Stimulated activated CD4-positive, alpha-beta T cell treated with anti-CD3 and anti-CD28 coated beads, TNF-alpha, amount 100 ng/mL, for 24 hours (primary cell): ENCODE measurements at regions not wholly inside any gene's neighbourhood (a gene's known extent, or its start where the extent isn't known, plus 50 kb on each side); places are given as distances from the start of the nearest gene placed in this dataset.

ENCODE experiments used
- DNase-seq, 3 experiments: peaks; one replicate each; pipeline ENCODE4 v3.0.0-alpha.2; 2020; ENCODE audit warnings: low read depth in 3 of 3

- no peak for DNase-seq
These were observed 174.7 kb downstream of the GATA3 start for GRCh38 chr10:8229153-8229552.

- DNase-seq = no peak
These were observed 176.4 kb downstream of the GATA3 start for GRCh38 chr10:8230902-8231301.

GRCh38 chr10:8233049-8233448, 178.6 kb downstream of the GATA3 start:
- no peak for DNase-seq

GRCh38 chr10:8233832-8234259, 179.4 kb downstream of the GATA3 start:
- DNase-seq = no peak

GRCh38 chr10:8235253-8236027, 181.0 kb downstream of the GATA3 start:
- DNase-seq = no peak

GRCh38 chr10:8238986-8239385, 184.5 kb downstream of the GATA3 start:
- peak in 1 of 3 experiments; percentile 22 for DNase-seq

GRCh38 chr10:8240861-8241260, 186.4 kb downstream of the GATA3 start:
- no peak for DNase-seq

- DNase-seq = peak in 1 of 3 experiments; percentile 70
These were observed 187.9 kb downstream of the GATA3 start for GRCh38 chr10:8242295-8242872.

- DNase-seq = no peak
These were observed 190.8 kb downstream of the GATA3 start for GRCh38 chr10:8245131-8245813.

GRCh38 chr10:8245814-8246142, 191.3 kb downstream of the GATA3 start:
- DNase-seq = no peak

GRCh38 chr10:8246548-8246947, 192.1 kb downstream of the GATA3 start:
- DNase-seq = no peak

GRCh38 chr10:8247191-8247590, 192.7 kb downstream of the GATA3 start:
- no peak for DNase-seq

- no peak for DNase-seq
These were observed 194.4 kb downstream of the GATA3 start for GRCh38 chr10:8248868-8249267.

GRCh38 chr10:8254350-8254749, 199.9 kb downstream of the GATA3 start:
- peak in 1 of 3 experiments; percentile 25 for DNase-seq

GRCh38 chr10:8255301-8255700, 200.8 kb downstream of the GATA3 start:
- DNase-seq = no peak

- DNase-seq = no peak
These were observed 206.2 kb downstream of the GATA3 start for GRCh38 chr10:8260645-8261044.

- DNase-seq = no peak
These were observed 207.8 kb downstream of the GATA3 start for GRCh38 chr10:8262317-8262716.

- DNase-seq = no peak
These were observed 215.5 kb downstream of the GATA3 start for GRCh38 chr10:8269976-8270375.

- no peak for DNase-seq
These were observed 218.4 kb downstream of the GATA3 start for GRCh38 chr10:8272794-8273425.

GRCh38 chr10:8273749-8274148, 219.3 kb downstream of the GATA3 start:
- DNase-seq = no peak

GRCh38 chr10:8275911-8276310, 221.4 kb downstream of the GATA3 start:
- no peak for DNase-seq

- DNase-seq = no peak
These were observed 223.6 kb downstream of the GATA3 start for GRCh38 chr10:8278099-8278498.

- no peak for DNase-seq
These were observed 225.1 kb downstream of the GATA3 start for GRCh38 chr10:8279598-8279997.
